AG09309 (cell line): ENCODE measurements at regions not wholly inside any gene's neighbourhood (a gene's known extent, or its start where the extent isn't known, plus 50 kb on each side); places are given as distances from the start of the nearest gene placed in this dataset.

Source experiments
- DNase-seq: peaks from one replicate; pipeline ENCODE4 v3.0.0-alpha.2; 2010; ENCODE audit warnings: low read depth
- H3K4me3 ChIP-seq: 2 replicates; pipeline ENCODE4 v1.5.1; 2011; ENCODE audit warnings: mild to moderate bottlenecking, low read depth, low read length, moderate library complexity; ENCODE audit not compliant: control insufficient read depth
- CTCF ChIP-seq: IDR thresholded peaks from 2 replicates; pipeline ENCODE4 v1.5.1; 2011; ENCODE audit warnings: mild to moderate bottlenecking, low read depth, low read length, inconsistent platforms; ENCODE audit not compliant: insufficient read depth, control insufficient read depth; ENCODE audit errors: missing control alignments

DNA sequence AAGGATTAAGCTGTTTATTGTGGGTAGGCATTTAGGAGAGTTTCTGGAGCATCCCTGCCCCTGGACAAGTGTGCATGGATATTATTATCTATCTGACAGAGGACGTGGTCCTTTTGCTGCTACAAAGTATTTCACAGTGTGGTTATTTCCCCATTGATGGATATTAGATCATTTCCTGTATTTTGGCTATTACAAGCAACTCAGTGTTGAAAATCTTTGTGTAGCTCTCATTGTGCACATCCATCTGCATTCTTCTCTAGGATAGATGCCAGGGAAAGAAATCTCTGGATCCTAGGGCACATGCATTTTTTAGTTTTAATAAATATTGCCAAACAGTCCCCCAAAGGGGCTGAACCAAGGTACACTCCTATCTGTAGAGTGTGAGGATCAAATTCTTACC is 154.3 kb upstream of the SRRM4 start:
- no peak for DNase-seq
- TF ChIP-seq CTCF: no peak
- H3K4me3 ChIP-seq: no peak overlapping the region

DNA sequence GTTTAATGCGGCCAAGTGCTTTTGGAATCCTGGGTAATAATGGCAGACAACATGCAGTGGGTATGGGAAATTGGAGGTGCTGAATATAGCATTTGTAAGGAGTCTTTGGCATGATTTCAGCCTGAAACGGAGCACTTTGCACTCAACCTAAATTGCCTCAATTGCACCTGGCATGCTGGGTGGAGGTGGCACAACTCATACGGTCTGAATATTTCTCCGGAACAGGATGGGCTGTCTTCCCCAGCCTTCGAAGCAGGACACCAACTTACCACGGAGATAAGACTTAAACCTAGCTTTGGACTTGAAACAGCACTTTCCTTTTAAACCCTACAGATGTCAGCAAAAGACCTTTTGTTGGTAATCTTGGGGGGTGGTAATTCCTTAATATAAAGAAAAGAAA is 153.7 kb upstream of the SRRM4 start:
- no peak for TF ChIP-seq CTCF
- H3K4me3 ChIP-seq: no peak overlapping the region
- no peak for DNase-seq

- TF ChIP-seq CTCF: no peak
- H3K4me3 ChIP-seq: no peak overlapping the region
- DNase-seq: no peak
Observed at GRCh38 chr12:118830296-118830695, 151.0 kb upstream of the SRRM4 start.

DNA sequence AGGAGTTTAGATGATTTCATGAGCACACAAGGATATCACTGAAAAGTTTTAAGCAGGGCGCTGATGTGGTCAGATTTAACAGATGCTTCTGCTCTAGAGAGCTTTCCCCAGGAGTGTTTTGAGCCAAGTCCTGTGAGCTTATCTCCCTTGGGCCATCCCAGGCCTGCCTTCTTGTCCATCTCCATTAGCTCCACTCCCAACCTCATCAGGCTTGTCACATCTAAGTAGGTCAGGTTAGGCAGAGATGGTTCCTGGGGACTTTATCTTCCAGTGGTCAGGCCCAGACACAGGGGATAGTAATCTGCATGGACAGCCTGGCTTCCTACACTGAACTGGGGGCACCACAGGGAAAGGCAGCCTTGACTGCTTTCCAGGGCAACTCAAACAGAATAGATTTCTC is 145.4 kb upstream of the SRRM4 start:
- no peak for TF ChIP-seq CTCF
- DNase-seq: no peak
- H3K4me3 ChIP-seq: no peak overlapping the region

DNA sequence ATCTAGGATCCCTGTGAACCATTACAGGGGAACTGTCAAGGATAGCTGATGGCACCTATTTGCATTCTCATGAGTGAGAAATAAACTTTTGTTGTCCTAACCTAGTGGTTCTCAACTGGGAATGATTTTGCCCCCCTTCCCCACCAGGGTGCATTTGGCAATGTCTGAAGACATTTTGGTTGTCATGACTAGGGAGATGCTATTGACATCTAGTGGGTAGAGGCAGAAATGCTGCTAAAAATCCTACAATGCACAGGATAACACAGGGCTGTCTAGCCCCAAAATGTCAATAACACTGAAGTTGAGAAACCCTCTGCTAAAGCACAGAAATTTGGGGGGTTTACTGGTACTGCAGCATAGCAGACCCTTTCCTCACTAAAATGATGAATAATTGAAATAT is 140.9 kb upstream of the SRRM4 start:
- no peak for TF ChIP-seq CTCF
- no peak for DNase-seq
- no peak overlapping the region for H3K4me3 ChIP-seq

GRCh38 chr12:118840878-118841277 is 140.5 kb upstream of the SRRM4 start:
- no peak overlapping the region for H3K4me3 ChIP-seq
- DNase-seq: no peak
- TF ChIP-seq CTCF: no peak

DNA sequence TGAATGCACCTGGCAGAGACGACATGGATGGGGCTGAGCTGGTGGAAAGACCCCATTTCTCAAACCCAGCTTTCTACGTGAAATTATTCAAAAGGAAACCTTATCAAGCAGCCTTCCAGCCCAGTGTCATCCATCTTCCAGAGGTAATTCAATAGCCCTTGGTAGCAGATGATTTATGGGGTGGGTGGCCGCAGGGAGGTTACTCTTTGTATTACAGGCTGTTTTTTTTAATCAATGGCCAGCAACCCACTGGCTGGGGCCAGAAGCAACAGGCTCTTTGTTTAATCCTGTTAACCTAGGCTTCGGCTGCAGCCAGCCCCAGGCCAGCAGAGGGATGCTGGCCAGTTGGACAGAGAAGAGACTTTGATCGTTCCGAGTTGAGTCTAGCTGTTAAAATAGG is 139.8 kb upstream of the SRRM4 start:
- TF ChIP-seq CTCF: no peak
- no peak overlapping the region for H3K4me3 ChIP-seq
- no peak for DNase-seq
